K562 (cell line): ENCODE measurements at regions not wholly inside any gene's neighbourhood (a gene's known extent, or its start where the extent isn't known, plus 50 kb on each side); places are given as distances from the start of the nearest gene placed in this dataset.

Experiments
- ATAC-seq: fragments of 200-7000 bp; cut with Tn5 transposase; 3 replicates; pipeline ENCODE4 v1.9.1; 2020; ENCODE audit warnings: moderate library complexity
- BruUV-seq: library from RNA; stranded (reverse); fragments of 400-500 nt; replicated peaks from 2 replicates; lab custom pipeline; 2021; lab: Mats Ljungman, UMichigan
- CTCF ChIA-PET: fragments of 300-600 bp; formaldehyde crosslinking; extraction: SDS; loops from one replicate; lab custom pipeline; 2021; ENCODE audit warnings: low intra/inter-chr PET ratio; lab: Yijun Ruan, JAX
- POLR2A ChIA-PET: fragments of 300-600, 350-650 bp; sonication (Branson Sonifier 250); formaldehyde crosslinking; extraction: SDS; loops from one replicate; lab custom pipeline; 2021; ENCODE audit warnings: antibody characterized with exemption, inconsistent platforms; lab: Yijun Ruan, JAX
- DNase-seq, 4 experiments: peaks; one replicate each; pipeline versions ENCODE4 v3.0.0 to v3.0.0-alpha.2; 2011 to 2018; ENCODE audit warnings: low spot score in 3 of 4, mixed read lengths in 3 of 4; ENCODE audit errors: extremely low read depth in 1 of 4
- FAIRE-seq: peaks from 2 replicates; lab custom pipeline; 2011; peaks lifted over from hg19 to GRCh38; lab: Jason Lieb, UNC
- H2AFZ ChIP-seq: 2 replicates; pipeline ENCODE4 v1.6.0; 2011; ENCODE audit warnings: low read depth, low read length, control low read depth, inconsistent platforms
- H3K27ac ChIP-seq: fragments of 200-600 bp; 3 replicates; pipeline ENCODE4 v1.8.0; 2011; ENCODE audit warnings: low read depth, mild to moderate bottlenecking, control low read depth, inconsistent platforms, low read length, moderate library complexity, mixed read lengths; ENCODE audit errors: extremely low read depth
- H3K27me3 ChIP-seq, 2 experiments: fragments of 300-600 bp in 1 of 2; 2 replicates in 1 of 2; 3 replicates in 1 of 2; pipeline versions ENCODE4 v1.6.0 to v1.8.0; 2011; ENCODE audit warnings: inconsistent platforms in 2 of 2, low read length in 2 of 2, mild to moderate bottlenecking in 1 of 2, mixed read lengths in 1 of 2, moderate library complexity in 1 of 2; ENCODE audit not compliant: control insufficient read depth in 2 of 2, insufficient read depth in 2 of 2
- H3K36me3 ChIP-seq: fragments of 300-600 bp; 3 replicates; pipeline ENCODE4 v1.8.0; 2011; ENCODE audit warnings: mild to moderate bottlenecking, low read length, inconsistent platforms; ENCODE audit not compliant: control insufficient read depth, insufficient read depth
- H3K4me1 ChIP-seq, 2 experiments: fragments of 200-600 bp in 1 of 2; replicated peaks in 1 of 2; 2 replicates in 1 of 2; 3 replicates in 1 of 2; pipeline versions ENCODE4 v1.5.1 to v1.8.0; 2011; ENCODE audit warnings: inconsistent platforms in 2 of 2, low read length in 2 of 2, mild to moderate bottlenecking in 1 of 2, mixed read lengths in 1 of 2, moderate library complexity in 1 of 2; ENCODE audit not compliant: control insufficient read depth in 2 of 2, insufficient read depth in 2 of 2
- H3K4me2 ChIP-seq: 2 replicates; pipeline ENCODE4 v1.6.1; 2011; ENCODE audit warnings: low read length, control low read depth, inconsistent platforms, mixed read lengths; ENCODE audit not compliant: insufficient read depth
- H3K4me3 ChIP-seq: fragments of 200-600 bp; sonication (generic), shearing (Covaris generic); 2 replicates; pipeline ENCODE4 v1.5.1; 2016; ENCODE audit warnings: control low read depth, inconsistent platforms
- H3K79me2 ChIP-seq: fragments of 200-600 bp; 3 replicates; pipeline ENCODE4 v1.8.0; 2011; ENCODE audit warnings: low read length, inconsistent platforms; ENCODE audit not compliant: control insufficient read depth, insufficient read depth
- H3K9ac ChIP-seq, 2 experiments: 2 replicates each; pipeline versions ENCODE4 v1.6.0 to v1.6.1; 2011; ENCODE audit warnings: low read depth in 2 of 2, low read length in 2 of 2, control low read depth in 1 of 2, inconsistent platforms in 1 of 2, mild to moderate bottlenecking in 1 of 2, mixed read lengths in 1 of 2; ENCODE audit not compliant: insufficient read depth in 1 of 2
- H3K9me1 ChIP-seq: one replicate; pipeline ENCODE4 v1.6.0; 2011; ENCODE audit warnings: inconsistent platforms, mild to moderate bottlenecking, low read length, moderate library complexity; ENCODE audit not compliant: control insufficient read depth, insufficient read depth
- H3K9me3 ChIP-seq: replicated peaks from 2 replicates; pipeline ENCODE4 v1.5.1; 2011; ENCODE audit warnings: low read depth, low read length, inconsistent platforms; ENCODE audit not compliant: control insufficient read depth, insufficient read depth
- H4K20me1 ChIP-seq: replicated peaks from 2 replicates; pipeline ENCODE4 v1.6.1; 2011; ENCODE audit warnings: low read length, inconsistent platforms, mixed read lengths; ENCODE audit not compliant: control insufficient read depth, insufficient read depth
- HEY1 ChIP-seq: fragments of 250-450 bp; sonication (Bioruptor Pico); IDR thresholded peaks from 2 replicates; pipeline ENCODE4 v1.5.0; 2020; ENCODE audit warnings: mild to moderate bottlenecking, moderate library complexity, borderline replicate concordance
- KDM1A ChIP-seq, 2 experiments: fragments of 450-650 bp; IDR thresholded peaks; 2 replicates each; pipeline ENCODE4 v1.6.1; 2016; ENCODE audit warnings: mild to moderate bottlenecking in 2 of 2
- POU5F1 ChIP-seq: fragments of 150-350 bp; IDR thresholded peaks from 2 replicates; pipeline ENCODE4 v1.6.1; 2014; ENCODE audit warnings: borderline replicate concordance, low read length, low read depth, mild to moderate bottlenecking; ENCODE audit not compliant: partially characterized antibody
- RAD51 ChIP-seq: fragments of 450-650 bp; IDR thresholded peaks from 2 replicates; pipeline ENCODE4 v1.7.1; 2016; ENCODE audit warnings: low read depth, mild to moderate bottlenecking, borderline replicate concordance
- TGIF2 ChIP-seq: sonication (generic); formaldehyde crosslinking; IDR thresholded peaks from 2 replicates; pipeline ENCODE4 v1.8.1; 2022; ENCODE audit warnings: mild to moderate bottlenecking, missing genetic modification reagents, moderate library complexity
- U2AF1 ChIP-seq: fragments of 200-400 bp; formaldehyde crosslinking; optimal IDR thresholded peaks from 2 replicates; pipeline ENCODE3; 2017; ENCODE audit warnings: mild to moderate bottlenecking, low read depth, low read length, moderate library complexity
- ZNF316 ChIP-seq: fragments of 450-650 bp; IDR thresholded peaks from 2 replicates; pipeline ENCODE4 v1.6.1; 2016
- WGBS: fragments of 100-300 bp; shearing (Covaris generic); methylation state at CpG from one replicate; pipeline ENCODE4 v1.1.6; 2016; ENCODE audit warnings: low coverage, mixed read lengths; ENCODE audit not compliant: insufficient coverage; ENCODE audit errors: missing lambda C conversion rate; 5-methylcytosine and 5-hydroxymethylcytosine counted together
- in situ Hi-C: fragments of 300-500 bp; cut with MboI; formaldehyde crosslinking; loops from 4 replicates; pipeline ENCODE4 v1.15.0; 2018; ENCODE audit warnings: inconsistent platforms, mixed read lengths
- intact Hi-C: fragments of 100-400 bp; cut with micrococcal nuclease; formaldehyde crosslinking; loops from 2 replicates; pipeline ENCODE4 v1.14.2; 2022
- TF ChIP-seq, protein P1 (sequence below): fragments of 450-650 bp; IDR thresholded peaks from 2 replicates; pipeline ENCODE4 v1.7.1; 2018; ENCODE audit warnings: mild to moderate bottlenecking, low read depth; ENCODE audit not compliant: partially characterized antibody

DNA sequence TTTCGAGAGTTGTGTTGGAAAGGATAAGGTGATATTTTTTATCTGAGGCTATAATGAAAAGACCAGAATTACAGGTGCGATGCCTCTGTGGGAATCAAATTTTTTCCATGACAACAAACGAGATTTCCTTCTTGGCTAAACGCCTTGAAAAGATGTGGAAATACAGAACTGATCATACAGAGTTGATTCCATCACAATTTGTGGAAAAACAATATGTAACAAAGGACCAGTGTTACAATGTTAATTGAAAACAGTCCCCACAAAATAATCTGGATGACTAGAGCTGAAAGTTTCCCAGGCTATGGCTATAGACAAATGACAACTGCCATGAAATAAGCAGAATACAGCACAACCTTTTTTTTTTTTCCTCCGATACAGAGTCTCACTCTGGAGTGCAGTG is 628.9 kb downstream of the DIAPH3 start:
- POLR2A ChIA-PET = interaction anchor here (0.6 kb wide), 1 partner anchor 1467 kb away, joined by 3 read pairs; no protein-coding TSS in a partner anchor
- Histone ChIP-seq H3K27me3 (no peaks in the 10 kb centered on the region), H3K4me2 (no peak overlapping the region), H3K36me3 (no peaks in the 10 kb centered on the region), H3K9ac (no peak overlapping the region), H2AFZ (no peak overlapping the region), H3K9me3 (no peaks in the 10 kb centered on the region), H3K4me3 (no peak overlapping the region), H4K20me1 (no peaks in the 10 kb centered on the region), H3K79me2 (no peaks in the 10 kb centered on the region), H3K4me1 (peaks cover 0 to 10% of the 10 kb centered on the region in 2 experiments; a peak in 3 of 5 replicates), H3K27ac (no peak overlapping the region), H3K9me1 (no peaks in the 10 kb centered on the region)
- intact Hi-C loops = no loop called here
- no TSS peak for BruUV-seq
- FAIRE-seq = no peak
- 24% methylated on average over 4 of the region's 5 CpGs for WGBS
- no peak for DNase-seq
- no peak for ATAC-seq
- in situ Hi-C loops = no loop called here
- CTCF ChIA-PET = no interaction called here
- TF ChIP-seq RAD51 (no peak), HEY1 (CRISPR knock-in tag) (no peak), TGIF2 (CRISPR knock-in tag) (no peak), U2AF1 (no peak)

GRCh38 chr13:59537500-59537899 is 626.2 kb downstream of the DIAPH3 start:
- WGBS = 51% methylated on average over 3 of the region's 3 CpGs
- ATAC-seq (no peak), DNase-seq (no peak), FAIRE-seq (no peak)
- no peak for TF ChIP-seq KDM1A (IDR thresholded peaks at IDR 0.05)
- TF ChIP-seq ZNF316 = no peak
- TF ChIP-seq POU5F1 = no peak
- TF ChIP-seq, protein P1, sequence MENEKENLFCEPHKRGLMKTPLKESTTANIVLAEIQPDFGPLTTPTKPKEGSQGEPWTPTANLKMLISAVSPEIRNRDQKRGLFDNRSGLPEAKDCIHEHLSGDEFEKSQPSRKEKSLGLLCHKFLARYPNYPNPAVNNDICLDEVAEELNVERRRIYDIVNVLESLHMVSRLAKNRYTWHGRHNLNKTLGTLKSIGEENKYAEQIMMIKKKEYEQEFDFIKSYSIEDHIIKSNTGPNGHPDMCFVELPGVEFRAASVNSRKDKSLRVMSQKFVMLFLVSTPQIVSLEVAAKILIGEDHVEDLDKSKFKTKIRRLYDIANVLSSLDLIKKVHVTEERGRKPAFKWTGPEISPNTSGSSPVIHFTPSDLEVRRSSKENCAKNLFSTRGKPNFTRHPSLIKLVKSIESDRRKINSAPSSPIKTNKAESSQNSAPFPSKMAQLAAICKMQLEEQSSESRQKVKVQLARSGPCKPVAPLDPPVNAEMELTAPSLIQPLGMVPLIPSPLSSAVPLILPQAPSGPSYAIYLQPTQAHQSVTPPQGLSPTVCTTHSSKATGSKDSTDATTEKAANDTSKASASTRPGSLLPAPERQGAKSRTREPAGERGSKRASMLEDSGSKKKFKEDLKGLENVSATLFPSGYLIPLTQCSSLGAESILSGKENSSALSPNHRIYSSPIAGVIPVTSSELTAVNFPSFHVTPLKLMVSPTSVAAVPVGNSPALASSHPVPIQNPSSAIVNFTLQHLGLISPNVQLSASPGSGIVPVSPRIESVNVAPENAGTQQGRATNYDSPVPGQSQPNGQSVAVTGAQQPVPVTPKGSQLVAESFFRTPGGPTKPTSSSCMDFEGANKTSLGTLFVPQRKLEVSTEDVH = no peak
- Histone ChIP-seq H2AFZ (no peak overlapping the region), H3K36me3 (no peaks in the 10 kb centered on the region), H3K9me3 (no peaks in the 10 kb centered on the region), H4K20me1 (no peaks in the 10 kb centered on the region), H3K79me2 (no peaks in the 10 kb centered on the region), H3K27ac (no peak overlapping the region), H3K4me2 (no peak overlapping the region), H3K9ac (no peak overlapping the region), H3K4me3 (no peak overlapping the region), H3K9me1 (no peaks in the 10 kb centered on the region), H3K4me1 (no peaks in the 10 kb centered on the region; a peak in 1 of 5 replicates), H3K27me3 (no peaks in the 10 kb centered on the region)
- CTCF ChIA-PET = no interaction called here
- POLR2A ChIA-PET = no interaction called here
- no TSS peak for BruUV-seq
- in situ Hi-C loops = no loop called here
- intact Hi-C loops = no loop called here
